Bronchial epithelial cell (primary cell): ENCODE measurements at regions not wholly inside any gene's neighbourhood (a gene's known extent, or its start where the extent isn't known, plus 50 kb on each side); places are given as distances from the start of the nearest gene placed in this dataset.

Source experiments
- DNase-seq: peaks from one replicate; pipeline ENCODE4 v3.0.0-alpha.2; 2010; ENCODE audit warnings: low read depth
- FAIRE-seq: peaks from 2 replicates; lab custom pipeline; 2011; peaks lifted over from hg19 to GRCh38; lab: Jason Lieb, UNC
- H3K27me3 ChIP-seq: 2 replicates; pipeline ENCODE4 v1.5.1; 2011; ENCODE audit warnings: low read length; ENCODE audit not compliant: control insufficient read depth, insufficient read depth
- H3K36me3 ChIP-seq: 2 replicates; pipeline ENCODE4 v1.5.1; 2011; ENCODE audit warnings: low read length; ENCODE audit not compliant: control insufficient read depth, insufficient read depth
- H3K4me3 ChIP-seq: 2 replicates; pipeline ENCODE4 v1.5.1; 2011; ENCODE audit warnings: mild to moderate bottlenecking, low read depth, low read length, control low read depth
- CTCF ChIP-seq: IDR thresholded peaks from 2 replicates; pipeline ENCODE4 v1.5.1; 2011; ENCODE audit warnings: mild to moderate bottlenecking, moderate library complexity, low read length, control low read depth, inconsistent platforms; ENCODE audit not compliant: insufficient read depth, severe bottlenecking

DNA sequence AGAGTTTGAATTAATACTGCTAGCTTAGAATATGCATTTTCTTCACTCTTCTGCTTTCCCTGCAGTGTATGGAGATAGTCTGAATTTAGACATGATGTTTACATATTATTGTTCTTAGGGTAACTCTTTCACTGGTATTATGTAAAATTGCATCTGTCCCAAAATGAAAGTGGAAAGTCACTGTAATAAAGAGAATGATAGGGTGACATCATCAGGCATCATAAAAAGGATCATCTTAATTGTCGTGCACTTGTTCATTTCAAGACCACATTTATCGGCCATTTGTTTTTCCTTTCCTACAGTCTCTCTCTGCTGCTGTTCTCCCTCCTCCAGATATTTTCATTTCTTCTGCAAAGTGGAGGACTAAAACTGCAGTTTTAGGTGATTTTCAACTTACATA is 61.9 kb upstream of the ZNF281 start:
- Histone ChIP-seq H3K27me3 (no peaks in the 10 kb centered on the region), H3K36me3 (no peaks in the 10 kb centered on the region), H3K4me3 (no peak overlapping the region)
- DNase-seq (no peak), FAIRE-seq (no peak)
- no peak for TF ChIP-seq CTCF

DNA sequence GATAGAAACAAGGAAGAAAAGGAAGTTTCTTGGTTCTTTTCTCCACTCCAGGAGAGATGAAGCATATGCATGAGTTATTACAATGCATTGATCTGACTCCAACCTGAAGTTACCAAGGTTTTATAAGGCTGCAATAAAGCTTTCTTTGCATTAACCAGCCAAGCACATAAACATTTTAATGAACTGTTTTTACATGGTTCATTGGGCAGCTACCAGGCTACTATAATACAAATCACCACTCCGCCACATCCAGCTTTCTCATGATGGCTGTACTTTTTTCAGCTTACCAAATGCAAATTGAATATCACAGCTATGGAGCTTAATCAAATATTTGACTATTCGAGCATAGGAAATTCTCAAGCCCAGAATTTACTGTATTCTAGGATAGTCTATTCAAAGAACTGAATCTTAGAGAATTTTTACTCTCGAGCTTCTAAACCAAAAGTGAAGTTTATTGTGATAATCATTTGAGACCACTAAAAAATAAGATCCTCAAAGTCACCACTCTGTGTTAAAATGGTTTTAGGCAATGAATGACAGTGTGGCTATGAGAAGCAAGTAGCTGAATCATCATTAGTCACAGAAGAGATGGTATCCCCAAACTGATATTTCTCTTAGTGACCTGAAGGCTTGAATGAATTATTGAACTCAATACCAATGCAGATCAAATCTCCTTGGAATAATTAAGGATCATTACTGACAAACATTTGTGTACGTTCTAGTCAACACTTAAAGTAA is 58.6 kb upstream of the ZNF281 start:
- peak; percentile 64 for DNase-seq
- H3K36me3 ChIP-seq = no peaks in the 10 kb centered on the region
- no peak for FAIRE-seq
- H3K27me3 ChIP-seq = no peaks in the 10 kb centered on the region
- TF ChIP-seq CTCF = no peak
- no peak overlapping the region for H3K4me3 ChIP-seq

DNA sequence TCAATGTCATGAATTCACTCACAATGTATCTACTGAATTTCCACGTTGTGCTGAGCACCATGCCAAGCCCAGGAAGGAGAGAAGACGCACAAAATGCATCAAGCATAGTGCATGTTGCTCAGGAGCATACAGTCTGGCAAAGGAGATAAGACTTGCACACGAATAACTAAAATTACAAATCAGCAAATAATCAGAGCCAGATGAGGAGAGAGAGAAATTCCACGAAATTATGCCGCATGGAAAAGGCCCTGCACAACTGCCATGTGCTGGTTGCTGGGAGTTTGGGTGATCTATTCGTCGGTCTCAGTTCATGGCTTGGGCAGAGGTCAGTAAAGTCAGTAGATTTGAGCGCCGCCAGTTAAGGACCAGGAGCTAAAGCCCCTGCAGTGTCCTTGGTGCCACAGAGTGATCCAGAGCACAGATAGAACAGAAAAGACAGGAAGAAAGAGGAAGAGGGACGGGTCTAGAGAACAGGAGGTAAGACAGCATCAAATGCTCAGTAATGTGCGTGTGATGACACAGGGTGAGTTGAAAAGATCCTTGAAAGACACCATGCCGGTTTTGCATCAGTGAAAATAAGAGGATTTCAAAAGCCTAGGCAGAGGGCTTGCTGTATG is 55.1 kb upstream of the ZNF281 start:
- DNase-seq = no peak
- H3K36me3 ChIP-seq = no peaks in the 10 kb centered on the region
- FAIRE-seq = no peak
- TF ChIP-seq CTCF = no peak
- no peaks in the 10 kb centered on the region for H3K27me3 ChIP-seq
- no peak overlapping the region for H3K4me3 ChIP-seq
